CD4-positive, alpha-beta T cell treated with Interferon alpha-2 for 1 hour (primary cell): ENCODE measurements at regions not wholly inside any gene's neighbourhood (a gene's known extent, or its start where the extent isn't known, plus 50 kb on each side); places are given as distances from the start of the nearest gene placed in this dataset.

Experiments used
- DNase-seq, 2 donors: peaks; one replicate each; pipeline ENCODE4 v3.0.0-alpha.2; 2020 to 2022

DNA sequence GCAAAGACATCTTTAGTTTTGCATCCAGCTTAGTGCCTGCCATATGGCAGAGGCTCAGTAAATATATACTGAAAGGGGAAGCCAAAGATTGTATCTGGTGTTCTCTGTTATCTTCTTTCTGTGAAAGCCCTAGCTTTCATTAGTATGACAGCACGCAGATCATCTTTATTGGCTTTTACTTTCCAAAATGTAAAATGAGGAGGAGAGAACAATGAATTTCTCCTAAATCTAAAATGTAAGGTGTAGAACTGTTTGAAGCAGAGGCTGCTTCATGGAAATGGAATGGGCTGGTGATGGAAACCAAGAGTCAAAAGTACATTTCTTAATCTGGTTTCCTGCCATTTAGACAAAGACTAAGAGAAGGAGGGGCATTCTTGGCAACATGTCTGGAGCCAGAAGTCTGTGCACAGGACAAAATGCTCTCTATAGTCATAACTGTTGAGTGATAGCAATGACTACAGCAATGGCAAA, 1029.9 kb upstream of the PIK3C3 start:
- DNase-seq, result no peak

DNA sequence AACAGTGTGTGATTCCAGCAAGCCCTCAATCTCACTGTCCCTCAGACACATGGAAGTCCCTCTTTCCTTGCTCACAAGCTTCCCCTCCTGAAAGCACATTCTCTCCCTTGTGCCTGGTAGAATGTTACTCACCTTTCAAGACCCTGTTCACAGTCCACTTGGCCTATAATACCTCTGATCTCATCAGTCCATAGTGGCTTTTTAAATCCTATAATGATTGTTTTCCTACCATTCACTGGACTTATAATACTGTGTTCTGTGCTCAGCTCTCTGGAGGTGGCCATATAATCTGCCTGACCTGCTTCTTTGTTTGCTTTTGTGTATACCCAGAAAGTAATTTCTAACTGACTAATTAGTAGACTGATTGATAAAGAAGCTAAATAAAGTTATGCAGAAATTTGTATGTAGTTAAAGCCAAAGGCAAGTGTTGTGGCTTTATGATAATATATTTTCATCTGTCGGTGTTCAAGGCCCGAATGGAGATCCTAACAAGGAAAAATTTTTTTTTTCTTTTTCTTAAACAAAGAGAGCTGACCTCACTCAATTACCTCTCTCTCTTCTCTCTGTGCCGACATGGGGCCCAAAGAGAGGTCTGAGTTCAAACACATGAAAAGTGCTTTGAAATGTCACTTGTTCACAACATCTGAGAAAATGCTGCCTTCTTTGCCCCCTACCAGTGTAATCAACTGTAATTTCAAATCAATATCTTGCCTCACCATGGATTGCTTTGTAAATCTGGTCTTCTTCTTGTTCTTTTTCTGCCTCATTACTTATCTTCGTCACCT, 1033.0 kb upstream of the PIK3C3 start:
- no peak for DNase-seq

- DNase-seq, result no peak
These were observed 1038.0 kb upstream of the PIK3C3 start for GRCh38 chr18:40917056-40917455.

DNA sequence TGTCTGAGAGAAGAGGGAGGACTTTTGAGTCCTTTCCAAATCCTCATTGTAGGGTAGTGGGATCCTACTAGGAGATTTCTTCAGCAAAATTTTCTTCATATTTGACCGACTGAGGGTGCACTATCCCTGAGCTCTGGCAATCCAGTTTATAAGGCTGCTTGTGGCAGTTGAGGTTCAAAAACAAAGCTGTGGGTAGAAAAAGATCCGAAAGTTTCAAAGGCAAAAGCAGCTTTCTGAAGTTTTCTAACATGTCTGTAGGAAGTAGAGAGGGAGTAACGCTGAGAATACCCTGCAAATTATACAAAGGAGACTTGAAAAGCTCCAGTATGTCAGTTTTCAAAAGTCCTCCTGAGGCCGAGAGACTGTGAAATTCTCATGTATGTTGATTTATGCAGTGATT, 1039.3 kb upstream of the PIK3C3 start:
- DNase-seq, result no peak

DNA sequence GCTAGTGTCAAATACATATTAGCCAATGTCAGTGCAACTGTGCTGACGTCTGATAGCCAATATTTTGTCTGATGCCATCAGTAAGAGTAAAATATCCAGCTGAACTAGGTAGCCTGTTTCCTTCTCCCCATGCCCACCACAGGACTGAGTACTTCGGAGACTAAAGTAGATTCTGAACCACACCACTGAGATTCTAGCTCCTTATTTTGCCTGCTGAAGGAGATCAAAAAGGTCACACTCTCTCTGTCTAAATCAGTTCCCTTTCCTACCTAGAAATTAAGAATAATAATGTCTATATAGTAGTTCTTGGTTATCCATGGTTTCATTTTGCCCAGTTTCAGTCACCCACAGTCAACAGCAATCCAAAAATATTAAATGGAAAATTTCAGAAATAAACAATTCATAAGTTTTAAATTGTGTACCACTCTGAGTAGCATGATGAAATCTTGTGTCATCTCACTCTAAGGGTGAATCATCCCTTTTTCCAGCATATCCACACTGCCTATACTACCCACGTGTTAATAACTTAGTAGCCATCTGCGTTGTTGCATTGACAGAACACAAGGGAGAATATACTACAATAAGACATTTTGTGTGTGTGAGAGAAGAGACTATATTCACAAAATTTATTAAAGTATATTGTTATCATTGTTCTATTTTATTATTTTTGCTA, 1043.3 kb upstream of the PIK3C3 start:
- no peak for DNase-seq

- no peak for DNase-seq
These were observed 1044.0 kb upstream of the PIK3C3 start for GRCh38 chr18:40911041-40911440.

GRCh38 chr18:40907842-40908241, 1047.2 kb upstream of the PIK3C3 start:
- no peak for DNase-seq

- DNase-seq, result no peak
These were observed 1050.7 kb upstream of the PIK3C3 start for GRCh38 chr18:40904295-40904694.

DNA sequence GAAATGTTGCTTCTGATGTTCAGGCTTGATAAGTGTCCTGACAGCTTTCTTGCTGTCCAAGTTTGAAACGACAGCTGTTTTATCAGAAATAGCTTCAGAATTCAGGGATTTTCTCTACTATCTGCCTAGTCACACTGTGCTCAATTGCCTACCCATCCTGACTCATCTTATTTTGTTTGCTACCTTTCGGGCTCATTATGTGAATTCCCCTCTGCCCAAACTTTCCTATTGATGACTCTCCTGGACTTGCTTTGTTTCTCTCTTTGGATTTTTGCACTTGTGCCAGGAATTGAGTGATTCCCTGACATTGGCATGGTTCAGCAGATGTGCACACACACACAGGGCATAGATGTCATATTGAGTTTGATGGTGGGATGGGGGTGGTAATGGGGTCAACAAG, 1052.6 kb upstream of the PIK3C3 start:
- DNase-seq, result no peak

DNA sequence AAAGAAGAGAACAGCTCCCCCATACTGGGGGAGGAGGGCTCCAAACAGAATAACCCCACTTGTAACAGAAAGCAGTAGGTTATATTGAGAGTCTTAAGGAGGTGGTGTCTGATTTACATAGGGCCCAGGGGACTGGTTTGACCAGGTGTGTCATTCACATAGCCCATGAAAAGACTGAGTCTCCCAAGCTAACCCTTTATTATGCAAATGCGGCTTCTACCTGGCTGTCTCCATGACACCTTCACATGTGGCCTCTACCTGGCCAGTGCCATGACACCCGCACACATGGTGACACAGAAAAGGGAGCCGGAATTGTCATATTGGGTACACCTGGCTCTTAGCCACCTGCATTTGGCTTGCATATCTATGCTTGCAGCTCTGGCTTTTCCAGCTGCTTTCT, 1057.2 kb upstream of the PIK3C3 start:
- no peak for DNase-seq

GRCh38 chr18:40883271-40883670, 1071.8 kb upstream of the PIK3C3 start:
- no peak for DNase-seq

DNA sequence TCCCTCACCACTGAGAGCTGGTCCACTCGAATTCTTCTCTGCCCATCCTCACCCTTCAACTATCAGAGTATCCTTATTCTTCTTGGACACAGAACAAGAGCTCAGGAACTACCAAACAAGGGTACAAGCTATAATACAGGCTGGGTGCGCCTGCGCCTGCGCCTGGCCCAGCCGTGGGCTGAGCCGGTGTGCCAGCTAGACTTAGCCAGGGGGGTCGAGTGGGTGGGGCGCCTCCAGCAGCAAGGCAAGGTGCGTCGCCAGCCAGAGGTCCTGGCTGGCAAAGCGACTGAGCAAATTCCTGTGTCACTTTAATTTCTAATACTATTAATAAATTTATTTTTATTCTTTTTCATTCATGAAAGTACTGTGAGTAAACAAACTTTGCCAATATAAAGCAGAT, 1072.6 kb upstream of the PIK3C3 start:
- no peak for DNase-seq

GRCh38 chr18:40878371-40878770, 1076.7 kb upstream of the PIK3C3 start:
- no peak for DNase-seq

DNA sequence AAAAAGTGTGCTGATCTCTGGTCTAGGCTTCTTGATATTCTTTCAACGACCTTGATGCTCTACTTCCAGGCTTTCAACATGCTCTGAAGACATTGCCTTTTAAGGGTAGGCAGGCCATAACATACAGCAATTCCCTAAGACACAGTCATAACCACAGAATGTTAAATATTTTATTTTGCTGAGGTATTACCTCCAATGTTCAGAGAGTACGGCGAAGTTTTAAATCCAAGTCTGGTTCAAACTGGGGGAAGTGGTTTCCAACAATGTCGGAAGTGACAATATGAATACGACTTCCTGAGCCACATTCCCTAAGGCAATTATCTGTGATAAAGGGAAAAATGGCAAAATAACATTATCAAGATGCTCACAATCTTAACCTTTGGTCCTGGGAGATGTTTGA, 1077.9 kb upstream of the PIK3C3 start:
- DNase-seq, result no peak

DNA sequence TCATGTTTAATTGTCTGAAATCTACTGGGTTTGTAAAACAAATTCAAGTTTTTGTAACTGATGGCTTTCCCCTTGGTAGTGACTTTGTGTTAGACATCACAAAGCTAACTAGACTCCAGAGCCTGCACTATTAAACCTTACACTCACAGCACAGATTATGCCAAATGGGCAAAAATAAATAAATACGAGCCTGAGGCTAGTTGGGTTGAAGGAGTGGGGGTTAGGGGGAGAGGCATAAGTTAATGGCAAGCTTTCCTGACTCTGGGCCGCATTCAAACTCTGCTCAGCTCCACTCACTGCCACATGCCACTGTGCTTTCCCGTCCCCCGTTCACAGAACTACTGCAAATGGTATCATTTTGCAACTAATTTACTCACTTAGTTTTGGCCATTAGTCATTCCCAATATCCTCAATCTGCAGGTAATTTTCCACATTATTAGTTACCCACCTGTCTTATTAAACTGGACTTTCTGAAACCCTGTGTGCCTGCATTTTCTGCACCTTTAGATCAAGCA, 1079.9 kb upstream of the PIK3C3 start:
- no peak for DNase-seq

GRCh38 chr18:40874233-40874632, 1080.8 kb upstream of the PIK3C3 start:
- no peak for DNase-seq

GRCh38 chr18:40868110-40868858, 1086.8 kb upstream of the PIK3C3 start:
- DNase-seq, result no peak

GRCh38 chr18:40867459-40867858, 1087.6 kb upstream of the PIK3C3 start:
- no peak for DNase-seq

DNA sequence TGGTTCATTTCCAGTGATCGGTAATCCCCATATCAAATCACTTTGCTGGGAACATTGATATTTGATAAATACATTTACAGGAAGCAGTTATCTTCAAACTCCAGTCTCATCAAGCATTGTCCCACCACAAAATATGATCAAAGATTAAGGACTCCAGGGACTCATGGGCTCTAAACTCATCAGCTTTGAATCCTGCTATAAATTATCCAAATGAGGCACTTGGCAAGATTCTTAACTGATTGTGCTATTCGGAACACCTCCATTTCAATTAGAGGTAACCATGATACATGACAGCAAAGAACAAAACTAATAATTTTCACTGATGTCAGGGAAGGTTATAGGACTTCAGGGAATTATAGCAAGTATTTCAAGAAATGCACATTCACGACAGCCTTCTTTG, 1088.1 kb upstream of the PIK3C3 start:
- DNase-seq, result no peak

DNA sequence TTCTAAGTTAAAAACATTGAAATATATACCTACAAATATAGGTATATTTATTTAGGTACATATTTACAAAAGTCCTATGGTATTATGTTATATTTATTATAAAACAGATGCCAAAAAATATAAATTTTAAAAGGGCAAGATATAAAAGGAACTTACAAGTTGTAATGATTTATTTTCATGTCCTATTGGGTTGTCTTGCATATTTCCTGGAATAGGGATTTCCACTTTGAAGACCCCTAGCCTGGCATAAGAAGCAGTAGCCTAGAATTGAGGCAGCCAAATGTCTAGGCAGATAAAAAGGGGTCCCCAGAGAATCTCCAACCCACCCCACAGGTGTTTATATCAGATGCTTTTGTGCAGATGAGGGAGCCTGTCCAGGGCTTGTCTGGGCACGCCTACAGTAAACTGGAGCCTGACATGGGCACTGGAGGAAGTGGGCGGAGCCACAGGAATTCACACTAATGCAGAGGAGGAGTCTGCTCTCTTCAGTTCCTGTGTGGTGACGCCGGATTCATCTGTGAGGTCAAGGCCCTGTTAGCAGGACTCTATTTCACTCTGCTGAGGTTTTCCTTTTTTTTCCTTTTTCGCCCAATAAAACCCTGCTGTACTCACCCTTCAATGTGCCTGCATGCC, 1088.9 kb upstream of the PIK3C3 start:
- DNase-seq, result no peak

GRCh38 chr18:40864846-40865245, 1090.2 kb upstream of the PIK3C3 start:
- DNase-seq, result no peak

GRCh38 chr18:40863801-40864200, 1091.2 kb upstream of the PIK3C3 start:
- DNase-seq, result no peak

- no peak for DNase-seq
These were observed 1094.8 kb upstream of the PIK3C3 start for GRCh38 chr18:40860189-40860588.
